Endodermal cell (in vitro differentiated cells): ENCODE measurements at regions not wholly inside any gene's neighbourhood (a gene's known extent, or its start where the extent isn't known, plus 50 kb on each side); places are given as distances from the start of the nearest gene placed in this dataset.
"Not testable (repeated sequence)": the region's sequence is repeated elsewhere in the genome, so short reads cannot be mapped to it uniquely, and the experiment has no call there.

Source experiments
- DNase-seq: peaks from one replicate; pipeline ENCODE4 v3.0.0-alpha.2; 2017
- H3K27ac ChIP-seq: 2 replicates; pipeline ENCODE4 v1.5.1; 2013; ENCODE audit warnings: mild to moderate bottlenecking, low read depth, low read length, moderate library complexity
- H3K27me3 ChIP-seq: 2 replicates; pipeline ENCODE4 v1.6.1; 2013; ENCODE audit warnings: mild to moderate bottlenecking, low read length, moderate library complexity; ENCODE audit not compliant: insufficient read depth, control insufficient read depth, poor library complexity, severe bottlenecking
- H3K36me3 ChIP-seq: 2 replicates; pipeline ENCODE4 v1.7.0; 2013; ENCODE audit warnings: mild to moderate bottlenecking, low read length, moderate library complexity; ENCODE audit not compliant: control insufficient read depth, insufficient read depth
- H3K4me1 ChIP-seq: one replicate; pipeline ENCODE4 v1.7.0; 2013; ENCODE audit warnings: low read length; ENCODE audit not compliant: control insufficient read depth, insufficient read depth
- H3K4me3 ChIP-seq: 2 replicates; pipeline ENCODE4 v1.5.1; 2013; ENCODE audit warnings: mild to moderate bottlenecking, low read length, moderate library complexity
- H3K9ac ChIP-seq: 2 replicates; pipeline ENCODE4 v1.6.1; 2013; ENCODE audit warnings: mild to moderate bottlenecking, low read length, moderate library complexity; ENCODE audit not compliant: poor library complexity, severe bottlenecking; ENCODE audit errors: extremely low read depth
- H3K9me3 ChIP-seq: 2 replicates; pipeline ENCODE4 v1.6.1; 2013; ENCODE audit warnings: mild to moderate bottlenecking, low read length, moderate library complexity; ENCODE audit not compliant: control insufficient read depth
- H3K27ac Mint-ChIP-seq: 2 replicates; pipeline ENCODE4 v1.8.0; 2020; ENCODE audit warnings: mixed read lengths
- H3K27me3 Mint-ChIP-seq: 2 replicates; pipeline ENCODE4 v1.8.0; 2021; ENCODE audit warnings: mild to moderate bottlenecking, mixed read lengths; ENCODE audit not compliant: insufficient read depth
- H3K36me3 Mint-ChIP-seq: 2 replicates; pipeline ENCODE4 v1.8.0; 2020; ENCODE audit warnings: low read depth, mixed read lengths
- H3K4me1 Mint-ChIP-seq: 2 replicates; pipeline ENCODE4 v1.8.0; 2020; ENCODE audit warnings: mixed read lengths
- H3K4me3 Mint-ChIP-seq: 2 replicates; pipeline ENCODE4 v1.8.0; 2020; ENCODE audit warnings: mild to moderate bottlenecking, moderate library complexity, mixed read lengths
- H3K9me3 Mint-ChIP-seq: 2 replicates; pipeline ENCODE4 v1.8.0; 2020; ENCODE audit warnings: mild to moderate bottlenecking, mixed read lengths
- CTCF ChIP-seq: fragments of 200-600 bp; sonication (generic); conservative IDR thresholded peaks from 2 replicates; pipeline ENCODE4 v1.5.0; 2021; ENCODE audit warnings: antibody characterized with exemption, mild to moderate bottlenecking
- WGBS, 2 experiments: methylation state at CpG; one replicate each; pipeline versions ENCODE4 v1.1.5 to v1.1.7; 2013; ENCODE audit warnings: missing lambda C conversion rate in 2 of 2, mixed read lengths in 1 of 2; ENCODE audit not compliant: insufficient coverage in 1 of 2, insufficient read length in 1 of 2; 5-methylcytosine and 5-hydroxymethylcytosine counted together

- Mint-ChIP-seq H3K4me3 (no peak overlapping the region), H3K4me1 (no peaks in the 10 kb centered on the region), H3K9me3 (peaks cover 7% of the 10 kb centered on the region), H3K36me3 (no peaks in the 10 kb centered on the region), H3K27me3 (no peaks in the 10 kb centered on the region), H3K27ac (no peak overlapping the region)
- no peaks in the 10 kb centered on the region for H3K27me3 ChIP-seq
- H3K9ac ChIP-seq: no peak overlapping the region
- no peaks in the 10 kb centered on the region for H3K4me1 ChIP-seq
- no peak for TF ChIP-seq CTCF
- DNase-seq: no peak
- H3K27ac ChIP-seq: no peak overlapping the region
- H3K9me3 ChIP-seq: peaks cover 3% of the 10 kb centered on the region
- no peaks in the 10 kb centered on the region for H3K36me3 ChIP-seq
- H3K4me3 ChIP-seq: no peak overlapping the region
These were observed 220.4 kb downstream of the CPS1 start for GRCh38 chr2:210776756-210777155.

- no peak for TF ChIP-seq CTCF
- WGBS, 2 experiments: 73 to 98% methylated on average over 2 to 3 of the region's 3 CpGs
- Histone ChIP-seq H3K9ac (no peak overlapping the region), H3K27ac (no peak overlapping the region), H3K27me3 (no peaks in the 10 kb centered on the region), H3K4me3 (no peak overlapping the region), H3K9me3 (no peaks in the 10 kb centered on the region), H3K4me1 (no peaks in the 10 kb centered on the region), H3K36me3 (no peaks in the 10 kb centered on the region)
- no peaks in the 10 kb centered on the region for H3K4me1 Mint-ChIP-seq
- H3K4me3 Mint-ChIP-seq: no peak overlapping the region
- H3K27ac Mint-ChIP-seq: no peak overlapping the region
- no peaks in the 10 kb centered on the region for H3K9me3 Mint-ChIP-seq
- no peak for DNase-seq
- H3K27me3 Mint-ChIP-seq: no peaks in the 10 kb centered on the region
- H3K36me3 Mint-ChIP-seq: no peaks in the 10 kb centered on the region
These were observed 225.8 kb downstream of the CPS1 start for GRCh38 chr2:210782222-210782621.

GRCh38 chr2:210787831-210788230 is 231.4 kb downstream of the CPS1 start:
- not testable (repeated sequence) for H3K36me3 ChIP-seq, H3K4me1 Mint-ChIP-seq, H3K9me3 ChIP-seq, H3K4me3 ChIP-seq, H3K9me3 Mint-ChIP-seq, H3K9ac ChIP-seq, H3K27ac Mint-ChIP-seq, DNase-seq, H3K27me3 ChIP-seq, H3K36me3 Mint-ChIP-seq, H3K27ac ChIP-seq, H3K27me3 Mint-ChIP-seq, H3K4me3 Mint-ChIP-seq, H3K4me1 ChIP-seq
- 97% methylated on average over 3 of the region's 4 CpGs; no CpG with 5 or more reads in 1 of the 2 experiments for WGBS, 2 experiments

- WGBS, 2 experiments: 88 to 100% methylated on average over 1 to 3 of the region's 3 CpGs
These were observed 235.6 kb downstream of the CPS1 start for GRCh38 chr2:210792000-210792399.

More at GRCh38 chr2:210792000-210792399, 235.6 kb downstream of the CPS1 start:
- Mint-ChIP-seq H3K4me3 (no peak overlapping the region), H3K27me3 (no peaks in the 10 kb centered on the region), H3K27ac (no peak overlapping the region), H3K4me1 (no peaks in the 10 kb centered on the region), H3K9me3 (no peaks in the 10 kb centered on the region), H3K36me3 (no peaks in the 10 kb centered on the region)
- no peaks in the 10 kb centered on the region for H3K9me3 ChIP-seq
- no peak overlapping the region for H3K4me3 ChIP-seq
- H3K27ac ChIP-seq: no peak overlapping the region
- DNase-seq: no peak
- TF ChIP-seq CTCF: no peak
- no peaks in the 10 kb centered on the region for H3K27me3 ChIP-seq
- H3K36me3 ChIP-seq: no peaks in the 10 kb centered on the region
- H3K4me1 ChIP-seq: no peaks in the 10 kb centered on the region
- no peak overlapping the region for H3K9ac ChIP-seq
